ENCODE measurements at regions not wholly inside any gene's neighbourhood (a gene's known extent, or its start where the extent isn't known, plus 50 kb on each side); places are given as distances from the start of the nearest gene placed in this dataset.
A peak's percentile ranks its signal among the peaks of the same experiment; 100 is the strongest.

DNA sequence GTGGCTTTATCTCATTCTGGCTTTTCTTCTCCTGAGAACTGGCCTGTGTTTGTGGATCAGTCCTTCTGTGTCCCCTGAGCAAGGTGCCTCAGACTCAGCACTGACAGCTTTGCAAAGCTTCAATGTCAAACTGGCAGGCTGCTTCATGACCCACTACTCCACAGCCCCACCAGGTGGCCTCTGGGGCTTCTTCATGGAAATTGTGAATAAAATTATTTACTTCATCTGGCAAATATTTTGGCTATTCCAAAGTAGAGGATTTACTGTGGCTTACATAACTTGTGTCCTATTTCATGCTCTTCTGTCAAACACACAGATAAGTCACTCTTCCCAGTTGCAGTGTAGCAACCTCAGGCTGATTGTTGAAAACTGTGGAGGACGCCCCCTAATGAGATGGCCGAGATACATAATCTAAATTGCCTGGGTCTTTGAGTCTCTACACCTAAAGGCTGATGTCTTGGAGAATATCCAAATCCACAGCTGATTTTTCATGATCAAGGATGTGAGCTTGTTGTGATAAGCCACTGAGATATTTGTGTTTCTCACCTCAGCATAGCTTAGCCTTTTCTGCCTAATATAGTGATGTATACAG, 721.9 kb upstream of the SLC10A2 start:
- H3K4me3 ChIP-seq (ENCODE audit: low read length): no peak overlapping the region
- peak; percentile 50 for TF ChIP-seq CTCF (conservative IDR thresholded peaks at IDR 0.05; ENCODE audit: low read depth, low read length)
- DNase-seq (ENCODE audit: low read depth): no peak

GRCh38 chr13:103772576-103772975, 706.4 kb upstream of the SLC10A2 start:
- H3K4me3 ChIP-seq (ENCODE audit: low read length): no peak overlapping the region
- DNase-seq (ENCODE audit: low read depth): no peak
- TF ChIP-seq CTCF (conservative IDR thresholded peaks at IDR 0.05; ENCODE audit: low read depth, low read length): peak; percentile 19

- no peak overlapping the region for H3K4me3 ChIP-seq (ENCODE audit: low read length)
- no peak for DNase-seq (ENCODE audit: low read depth)
- peak; percentile 24 for TF ChIP-seq CTCF (conservative IDR thresholded peaks at IDR 0.05; ENCODE audit: low read depth, low read length)
Measured at GRCh38 chr13:103762523-103762922, 696.3 kb upstream of the SLC10A2 start.

GRCh38 chr13:103759361-103759760, 693.1 kb upstream of the SLC10A2 start:
- DNase-seq (ENCODE audit: low read depth): no peak
- TF ChIP-seq CTCF (conservative IDR thresholded peaks at IDR 0.05; ENCODE audit: low read depth, low read length): no peak
- no peak overlapping the region for H3K4me3 ChIP-seq (ENCODE audit: low read length)

DNA sequence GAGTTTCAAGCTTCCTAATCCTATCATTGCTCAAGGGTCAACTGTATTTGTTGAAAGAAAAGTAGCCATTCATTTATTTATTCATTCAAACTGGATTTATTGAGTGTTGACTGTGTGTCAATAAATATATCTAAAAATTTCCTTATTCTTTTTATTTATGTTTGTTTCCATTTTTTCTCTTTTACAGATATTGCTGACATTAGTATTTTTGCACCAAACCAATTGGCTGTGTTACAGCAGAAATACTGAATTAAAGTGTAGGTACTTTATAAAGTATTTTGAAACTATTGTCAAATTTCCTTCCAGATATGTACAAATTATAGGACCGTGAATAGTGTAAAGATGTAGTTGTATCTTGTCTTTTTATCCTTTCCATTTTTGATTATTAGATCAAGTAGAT, 692.0 kb upstream of the SLC10A2 start:
- no peak for TF ChIP-seq CTCF (conservative IDR thresholded peaks at IDR 0.05; ENCODE audit: low read depth, low read length)
- no peak for DNase-seq (ENCODE audit: low read depth)
- H3K4me3 ChIP-seq (ENCODE audit: low read length): no peak overlapping the region

GRCh38 chr13:103757361-103757760, 691.1 kb upstream of the SLC10A2 start:
- H3K4me3 ChIP-seq (ENCODE audit: low read length): no peak overlapping the region
- DNase-seq (ENCODE audit: low read depth): no peak
- no peak for TF ChIP-seq CTCF (conservative IDR thresholded peaks at IDR 0.05; ENCODE audit: low read depth, low read length)

GRCh38 chr13:103754783-103755182, 688.6 kb upstream of the SLC10A2 start:
- no peak overlapping the region for H3K4me3 ChIP-seq (ENCODE audit: low read length)
- no peak for TF ChIP-seq CTCF (conservative IDR thresholded peaks at IDR 0.05; ENCODE audit: low read depth, low read length)
- DNase-seq (ENCODE audit: low read depth): no peak

All from retinal pigment epithelial cell (primary cell).